HG03060 (cell line): ENCODE measurements at regions not wholly inside any gene's neighbourhood (a gene's known extent, or its start where the extent isn't known, plus 50 kb on each side); places are given as distances from the start of the nearest gene placed in this dataset.

Experiments used
- ATAC-seq: cut with Tn5 transposase; IDR thresholded peaks from one replicate; pipeline ENCODE4 v1.9.1; 2021; ENCODE audit warnings: low read depth, moderate number of reproducible peaks; ENCODE audit not compliant: unreplicated experiment

DNA sequence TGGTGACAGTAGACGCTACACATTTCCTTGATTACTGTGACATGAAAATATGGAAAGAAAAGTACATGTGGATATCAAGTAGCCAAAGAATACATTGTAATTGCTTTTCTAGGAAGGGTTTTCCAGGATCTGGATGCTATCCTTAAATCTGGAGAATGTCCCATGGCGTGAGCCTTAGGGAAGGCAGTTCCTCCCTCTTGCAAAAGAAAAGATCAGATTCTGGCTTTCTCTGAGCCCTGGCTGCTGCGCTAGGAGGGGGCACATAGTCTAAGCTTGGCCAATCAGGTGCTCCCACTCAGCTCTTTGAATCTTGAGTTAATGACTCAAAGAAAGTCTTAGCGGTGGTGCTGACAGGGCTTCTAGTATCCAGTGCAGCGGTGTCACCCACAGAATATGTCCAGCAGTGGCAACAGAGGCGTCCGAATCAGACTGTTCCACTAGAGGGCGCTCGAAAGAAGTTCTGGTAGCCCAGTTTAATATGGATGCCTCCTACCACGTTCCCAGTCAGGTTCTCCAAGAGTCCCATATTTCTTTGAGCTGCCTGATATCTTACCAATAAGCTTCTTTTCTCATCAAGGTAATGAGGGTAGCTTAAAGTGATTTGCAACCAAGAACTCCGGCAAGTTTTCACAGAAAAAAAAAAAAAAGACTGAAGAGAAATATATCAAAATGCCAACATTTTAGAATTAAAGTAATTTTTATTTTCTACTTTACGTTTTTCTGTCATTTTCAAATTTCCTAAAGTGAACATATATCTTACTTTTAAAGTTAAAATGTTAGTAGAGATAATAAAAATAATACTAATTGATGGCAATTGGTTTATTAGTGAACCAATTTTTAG, 213.4 kb upstream of the S100G start:
- no peak for ATAC-seq

DNA sequence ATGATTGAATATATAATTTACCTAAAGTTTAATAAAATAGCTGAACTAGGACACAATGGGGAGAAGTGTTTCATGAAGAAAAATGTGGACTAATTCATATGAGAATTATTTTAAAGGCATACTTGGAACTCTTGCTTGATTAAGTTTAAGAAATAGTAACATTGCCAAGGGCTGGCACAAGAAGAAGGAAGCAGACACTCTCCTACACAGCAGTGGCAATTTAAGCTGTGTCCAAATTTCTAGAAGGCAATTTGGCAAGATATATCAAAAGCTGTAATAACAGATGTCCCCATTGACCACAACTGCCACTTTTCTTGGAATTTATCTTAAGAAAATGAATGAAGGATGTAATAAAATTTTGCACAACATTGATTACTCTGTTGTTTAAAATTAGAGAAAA, 209.5 kb upstream of the S100G start:
- no peak for ATAC-seq

DNA sequence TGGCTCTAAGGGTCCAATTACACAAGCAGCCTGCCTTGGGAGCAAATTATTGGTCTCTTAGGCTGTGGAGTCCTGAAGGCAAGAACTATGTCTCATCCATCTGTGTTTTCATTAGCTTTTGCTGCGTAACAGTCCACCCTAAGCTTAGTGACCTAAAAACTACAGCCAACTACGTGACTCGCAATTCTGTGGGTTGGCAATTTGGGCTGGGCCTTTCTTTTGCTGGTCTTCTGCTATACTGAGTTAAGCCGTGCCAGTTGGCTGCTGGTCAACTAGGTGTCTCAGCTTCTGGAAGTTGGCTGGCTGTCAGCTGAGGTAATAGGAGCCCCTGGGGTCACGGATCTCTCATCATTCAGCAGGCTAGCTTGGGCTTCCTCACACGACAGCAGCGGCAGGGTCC, 205.6 kb upstream of the S100G start:
- no peak for ATAC-seq

DNA sequence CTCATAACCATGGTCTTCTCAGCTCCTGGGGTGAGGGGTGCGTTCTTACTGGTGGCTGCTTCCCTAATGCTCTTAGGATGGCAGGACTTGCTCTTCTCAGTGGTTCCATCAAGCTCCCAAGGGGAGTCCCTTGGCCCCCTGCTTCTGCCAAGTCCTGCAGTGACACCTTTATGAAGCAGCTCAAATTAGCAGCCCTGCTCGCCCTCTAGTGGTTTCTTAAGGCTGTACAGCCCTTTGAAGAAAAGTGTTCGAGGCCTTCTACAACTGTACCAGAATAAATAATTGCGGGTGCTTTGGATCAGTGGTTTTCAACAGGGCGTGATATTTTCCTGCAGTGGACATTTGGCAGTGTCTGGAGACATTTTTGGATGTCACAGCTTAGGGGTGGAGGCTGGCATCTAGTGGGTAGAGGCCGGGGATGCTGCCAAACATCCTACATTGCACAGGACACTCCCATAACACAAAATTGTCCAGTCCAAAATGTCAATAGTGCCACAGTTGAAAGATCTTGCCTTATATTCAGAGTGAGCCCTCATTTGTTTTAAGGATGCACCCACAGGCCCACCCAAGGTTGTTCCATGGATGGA, 204.7 kb upstream of the S100G start:
- ATAC-seq, result no peak

DNA sequence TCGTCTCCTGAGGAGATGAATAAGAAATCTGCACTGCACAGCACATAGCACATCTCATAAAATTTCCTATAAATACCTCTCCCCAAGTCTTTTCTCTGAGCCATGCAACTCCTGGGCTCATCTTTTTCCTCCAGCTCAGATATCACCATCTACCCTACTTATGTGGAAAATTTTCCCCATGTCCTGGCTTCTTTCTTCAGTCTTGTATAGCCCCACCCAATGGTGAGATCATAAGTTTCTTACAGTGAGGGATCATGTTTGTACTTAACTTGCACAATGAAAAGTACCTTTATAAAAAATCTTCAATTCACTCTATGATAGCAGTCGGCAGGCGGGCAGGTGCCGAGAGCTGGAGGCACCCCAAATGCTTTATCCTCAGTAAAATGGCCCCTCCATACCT, 198.6 kb upstream of the S100G start:
- no peak for ATAC-seq

DNA sequence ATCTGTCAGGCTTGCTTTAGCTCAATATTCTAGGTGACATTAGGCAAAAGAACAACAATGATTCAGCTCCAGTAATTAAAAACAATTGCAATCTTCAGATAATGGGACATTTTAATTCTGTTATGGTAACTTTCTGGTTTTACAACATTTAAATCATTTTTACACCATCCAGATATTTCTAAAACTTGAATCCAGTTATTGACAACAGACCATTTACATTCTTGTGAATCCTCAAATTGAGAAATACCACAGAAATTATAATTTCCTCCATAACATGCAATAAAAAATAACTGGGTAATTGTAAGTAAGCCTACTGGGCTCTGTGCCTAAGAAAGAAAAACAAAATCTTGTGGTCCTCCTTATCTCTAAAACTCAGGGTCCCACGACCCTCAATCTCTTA, 195.0 kb upstream of the S100G start:
- no peak for ATAC-seq

DNA sequence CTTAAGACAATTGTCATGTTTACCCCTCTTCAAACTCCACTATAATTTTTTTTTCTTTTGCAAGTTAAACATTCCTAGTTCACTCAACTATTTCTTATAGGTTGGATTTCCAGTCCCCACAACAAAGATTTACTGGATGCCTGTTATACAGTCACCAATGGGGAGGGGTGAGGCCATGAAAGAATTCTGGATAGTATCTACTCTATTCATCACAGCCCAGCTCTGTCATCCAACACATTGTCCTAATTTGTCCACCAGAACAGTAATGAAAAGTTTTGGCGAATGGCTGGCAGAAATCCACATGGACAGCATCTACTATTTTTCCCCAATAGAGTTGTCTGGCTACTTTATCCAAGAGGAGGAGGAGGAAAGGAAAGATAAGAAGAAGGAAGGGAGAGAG, 192.7 kb upstream of the S100G start:
- no peak for ATAC-seq

DNA sequence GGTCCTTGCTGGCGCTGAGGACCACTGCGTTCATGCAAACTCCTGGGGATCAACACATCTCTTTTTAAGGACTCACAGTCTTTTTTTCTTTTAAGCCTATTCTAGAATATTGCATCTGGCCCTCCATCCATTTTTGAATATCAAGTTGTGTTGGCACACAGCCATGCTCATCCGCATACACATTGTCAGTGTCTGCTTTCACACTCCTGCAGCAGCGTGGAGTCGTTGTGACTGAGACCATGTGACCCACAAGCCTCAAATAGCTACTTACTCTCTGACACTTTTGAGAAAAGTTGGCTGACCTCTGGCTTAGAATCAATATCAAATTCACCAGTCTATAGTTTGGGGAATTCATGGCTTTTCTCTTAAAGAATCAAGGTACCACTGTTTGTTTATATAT, 191.8 kb upstream of the S100G start:
- ATAC-seq, result no peak

DNA sequence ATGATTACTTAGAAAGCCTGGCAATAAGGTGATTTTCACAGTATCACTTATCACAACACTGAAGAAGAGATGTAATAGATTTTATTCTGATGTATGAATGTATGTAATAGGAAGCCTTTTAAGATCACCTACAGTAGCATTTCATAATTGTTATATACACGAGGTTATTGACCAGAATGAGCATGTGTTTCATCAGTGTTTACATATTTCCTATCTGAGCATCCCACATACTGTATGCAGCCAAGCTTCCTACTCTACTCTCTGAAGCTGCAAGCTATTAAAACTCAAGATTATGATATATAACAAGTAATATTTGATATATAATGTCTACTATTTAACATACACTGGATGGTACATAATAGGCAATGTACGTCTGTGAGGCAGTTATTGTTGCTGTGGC, 190.9 kb upstream of the S100G start:
- ATAC-seq, result no peak

DNA sequence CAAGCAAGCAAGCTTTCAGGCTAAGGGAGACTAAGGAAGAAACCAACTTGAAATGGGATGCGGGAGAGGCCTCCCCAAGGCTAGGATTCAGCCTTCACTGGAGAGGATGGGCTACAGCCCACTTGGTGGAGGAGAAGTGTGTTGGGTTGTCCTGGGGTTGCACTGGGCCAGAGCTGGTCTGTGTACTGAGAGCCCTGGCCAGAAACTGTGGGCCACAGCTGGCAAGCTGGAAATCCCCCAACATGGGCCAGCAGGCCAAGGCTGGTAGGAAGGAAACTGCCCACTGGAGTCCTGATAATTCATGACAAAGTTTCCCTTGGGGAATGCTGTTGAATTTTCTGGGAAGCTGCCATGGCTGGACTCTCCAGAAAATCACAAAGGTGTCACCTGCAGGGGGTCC, 188.0 kb upstream of the S100G start:
- no peak for ATAC-seq

DNA sequence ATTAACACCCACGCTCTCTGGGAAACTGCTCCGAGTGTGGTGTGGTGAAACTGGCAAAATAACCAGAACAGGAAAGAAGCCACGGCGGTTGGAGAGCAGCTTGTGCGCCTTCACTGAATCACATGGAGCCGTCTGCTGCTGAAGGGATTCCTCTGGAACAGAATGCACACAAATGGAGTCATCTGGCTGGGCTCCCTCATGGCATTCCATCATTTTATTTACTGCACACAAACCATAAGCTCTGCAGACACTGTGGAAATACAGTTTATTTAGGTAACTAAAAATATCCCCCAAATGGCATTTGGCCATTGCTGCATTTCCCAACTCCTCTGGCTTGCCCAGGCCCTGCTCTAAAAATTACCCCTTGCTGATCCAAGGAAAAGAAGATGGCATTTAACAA, 187.0 kb upstream of the S100G start:
- ATAC-seq, result no peak

DNA sequence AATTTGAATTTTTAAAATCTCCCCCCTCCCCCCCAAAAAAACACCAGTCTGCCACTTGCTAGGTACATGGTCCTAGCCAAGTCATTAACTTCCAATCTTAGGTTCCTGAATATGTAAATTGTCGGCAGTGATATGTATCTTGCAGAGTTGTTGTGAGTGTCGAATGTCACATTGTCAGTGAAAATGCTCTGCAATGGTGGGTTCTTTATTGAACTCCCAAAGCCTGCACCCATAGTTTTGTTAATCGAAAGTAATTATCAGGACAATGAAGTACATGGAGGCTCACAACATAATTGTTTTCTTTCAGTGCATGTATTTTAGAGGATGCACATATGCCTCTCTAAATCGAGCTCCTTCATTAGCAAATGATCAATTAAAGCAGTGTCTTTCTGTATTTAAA, 185.6 kb upstream of the S100G start:
- no peak for ATAC-seq

DNA sequence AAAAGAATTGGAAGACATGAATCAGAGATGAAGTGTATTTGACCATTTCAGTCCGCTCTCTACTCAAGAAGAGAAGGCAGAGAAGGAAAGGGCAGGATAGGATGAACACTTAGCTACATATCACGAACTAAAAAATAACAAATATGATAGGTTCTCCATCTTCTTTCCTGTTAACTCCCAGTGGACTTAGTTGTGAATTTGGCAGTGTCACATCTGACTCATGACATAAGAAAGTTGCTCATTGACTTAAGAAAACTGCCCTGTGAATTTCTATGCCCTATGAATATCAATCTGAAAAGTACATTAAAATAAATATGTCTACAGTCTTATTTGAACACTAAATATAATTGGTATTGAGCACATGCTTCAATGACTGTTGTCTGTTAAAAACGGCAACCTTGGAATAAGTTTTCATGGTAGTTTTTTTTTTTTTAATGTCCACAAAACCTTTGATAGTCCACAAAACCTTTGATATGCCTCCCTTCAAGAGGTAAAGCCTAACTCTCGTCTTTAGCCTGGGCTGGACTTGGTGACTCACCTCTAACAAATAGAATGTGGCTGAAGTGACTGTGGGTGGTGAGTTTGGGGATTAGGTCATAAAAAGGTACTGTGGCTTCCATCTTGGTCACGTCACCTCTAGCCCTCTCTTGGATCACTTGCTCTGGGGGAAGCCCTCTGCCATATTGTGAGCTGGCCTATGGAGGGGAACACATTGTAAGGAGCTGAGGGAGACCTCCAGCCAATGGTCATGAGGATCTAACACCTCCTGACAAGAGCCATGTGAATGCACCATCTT, 184.7 kb upstream of the S100G start:
- ATAC-seq, result no peak

DNA sequence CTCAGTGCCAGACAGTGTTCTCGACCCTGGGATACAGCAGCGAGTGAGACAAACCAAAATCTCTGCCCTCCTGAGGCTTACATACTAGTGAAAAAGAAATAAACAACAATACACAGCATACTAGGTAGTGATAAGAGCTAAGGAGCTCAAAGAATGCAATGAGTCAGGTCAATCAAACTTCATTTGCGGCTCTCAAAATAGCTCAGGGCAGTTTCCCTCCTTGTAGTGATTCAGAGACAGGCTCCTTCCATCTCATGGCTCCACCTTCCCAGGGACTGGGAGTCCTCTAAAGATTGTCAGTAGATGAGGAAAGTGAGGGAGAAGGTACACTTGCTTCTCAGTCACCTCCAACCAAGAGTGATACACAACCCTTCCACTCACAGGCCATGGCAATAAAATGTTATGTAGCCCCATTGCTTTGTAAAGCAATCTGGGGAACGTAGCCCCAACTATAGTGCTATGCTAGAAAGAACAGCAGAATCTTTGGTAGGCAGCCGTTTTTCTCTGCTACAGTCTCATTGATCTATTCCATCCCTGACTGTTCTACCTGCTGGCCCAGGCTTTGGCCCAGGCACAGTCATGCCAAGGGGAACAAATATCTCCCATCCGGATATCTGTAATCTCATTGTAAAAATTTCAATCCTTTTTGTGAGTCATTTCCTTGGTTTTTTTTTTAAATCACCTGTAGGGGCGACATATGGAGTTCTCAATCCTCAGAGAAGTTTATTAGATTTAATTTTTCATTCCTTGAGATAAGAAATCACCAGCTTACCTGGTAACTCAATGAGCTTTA, 183.1 kb upstream of the S100G start:
- ATAC-seq, result no peak

DNA sequence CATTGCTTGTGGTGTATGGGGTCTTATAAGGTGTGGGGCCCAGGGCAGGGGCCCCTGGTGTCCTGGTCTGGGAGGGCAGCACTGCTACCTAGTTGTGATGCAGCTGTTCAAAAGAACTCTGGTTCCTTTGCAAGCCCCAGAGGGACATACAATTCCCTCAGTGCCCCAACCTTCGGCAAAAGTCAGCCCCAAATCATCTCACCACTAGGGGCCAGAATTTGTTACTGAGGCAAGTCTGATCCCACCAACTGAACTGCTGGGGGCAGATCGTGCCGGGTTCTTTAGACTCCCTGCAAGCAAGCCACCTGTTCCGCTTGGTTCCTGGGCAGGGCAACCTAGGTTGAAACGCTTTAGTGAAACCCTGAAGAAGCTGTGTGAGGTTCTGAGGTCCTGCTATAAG, 180.1 kb upstream of the S100G start:
- ATAC-seq, result no peak

DNA sequence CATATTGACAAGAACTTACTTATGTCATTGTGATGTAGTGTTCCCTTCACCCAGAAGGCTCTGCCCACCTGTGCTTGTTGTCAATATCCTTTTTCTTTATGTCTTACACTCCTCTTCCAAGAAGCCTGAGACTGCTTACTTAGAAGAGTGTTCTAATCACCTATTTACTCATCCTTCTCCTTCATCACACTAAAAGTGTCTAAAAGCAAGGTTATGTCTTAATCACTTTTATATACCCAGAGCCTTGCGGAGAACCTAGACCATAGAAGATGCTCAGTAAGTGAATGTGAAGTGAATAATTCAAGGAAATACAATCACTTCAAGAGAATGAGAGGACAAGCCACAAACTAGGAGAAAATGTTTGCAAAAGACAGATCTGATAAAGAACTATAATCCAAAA, 177.6 kb upstream of the S100G start:
- no peak for ATAC-seq

DNA sequence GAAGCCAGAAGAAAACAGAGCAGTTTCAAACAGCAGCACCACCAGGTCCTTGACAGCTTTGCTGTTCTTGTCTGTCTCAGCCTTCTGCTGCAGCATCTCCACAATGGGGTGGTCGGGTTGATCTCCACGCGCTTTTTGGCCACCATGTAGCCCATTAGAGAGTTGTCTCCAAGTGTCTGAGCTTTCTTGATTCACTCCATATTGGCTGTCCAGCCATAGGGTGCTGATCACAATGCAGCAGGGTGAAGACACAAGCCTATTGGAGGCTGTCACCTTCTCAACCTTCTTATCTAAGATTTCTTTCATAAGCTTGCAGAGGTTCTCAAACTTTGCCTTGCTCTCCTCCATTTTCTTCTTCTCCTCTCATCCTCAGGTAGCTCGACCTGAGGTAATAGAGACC, 175.4 kb upstream of the S100G start:
- ATAC-seq, result no peak

DNA sequence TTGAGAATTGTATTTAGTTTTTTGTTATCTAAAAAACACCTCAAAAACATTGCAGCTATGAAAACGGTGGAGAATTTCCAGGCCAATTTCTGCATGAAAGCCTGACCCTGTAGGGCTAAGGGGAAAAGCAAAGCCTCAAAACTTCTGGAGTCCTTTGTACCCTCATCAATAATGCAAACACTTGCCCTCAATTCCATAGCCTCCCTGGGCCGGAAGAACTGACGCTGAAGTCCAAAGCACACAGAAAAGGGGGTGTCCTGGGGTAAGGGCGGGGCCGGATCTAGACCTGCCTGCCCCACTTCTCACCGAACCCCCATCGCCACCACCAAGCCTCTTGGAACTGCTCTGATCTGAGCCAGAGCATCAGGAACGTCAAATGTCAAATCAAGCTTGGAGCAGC, 173.9 kb upstream of the S100G start:
- ATAC-seq, result no peak

DNA sequence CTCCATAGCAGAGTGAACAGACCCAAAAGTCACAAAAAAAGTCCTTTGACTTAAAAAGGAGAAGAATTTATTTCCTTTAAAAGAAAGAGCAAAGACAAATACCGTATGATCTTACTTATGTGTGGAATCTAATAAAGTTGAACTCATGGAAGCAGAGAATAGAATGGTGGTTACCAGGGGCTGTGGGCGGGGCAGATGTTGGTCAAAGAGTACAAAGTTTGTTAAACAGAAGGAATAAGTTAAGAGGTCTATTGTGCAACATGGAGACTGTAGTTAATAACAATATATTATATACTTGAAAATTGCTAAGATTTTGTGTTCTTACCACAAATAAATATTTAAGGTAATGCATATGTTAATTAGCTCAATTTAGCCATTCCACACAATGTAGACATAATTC, 173.3 kb upstream of the S100G start:
- no peak for ATAC-seq

DNA sequence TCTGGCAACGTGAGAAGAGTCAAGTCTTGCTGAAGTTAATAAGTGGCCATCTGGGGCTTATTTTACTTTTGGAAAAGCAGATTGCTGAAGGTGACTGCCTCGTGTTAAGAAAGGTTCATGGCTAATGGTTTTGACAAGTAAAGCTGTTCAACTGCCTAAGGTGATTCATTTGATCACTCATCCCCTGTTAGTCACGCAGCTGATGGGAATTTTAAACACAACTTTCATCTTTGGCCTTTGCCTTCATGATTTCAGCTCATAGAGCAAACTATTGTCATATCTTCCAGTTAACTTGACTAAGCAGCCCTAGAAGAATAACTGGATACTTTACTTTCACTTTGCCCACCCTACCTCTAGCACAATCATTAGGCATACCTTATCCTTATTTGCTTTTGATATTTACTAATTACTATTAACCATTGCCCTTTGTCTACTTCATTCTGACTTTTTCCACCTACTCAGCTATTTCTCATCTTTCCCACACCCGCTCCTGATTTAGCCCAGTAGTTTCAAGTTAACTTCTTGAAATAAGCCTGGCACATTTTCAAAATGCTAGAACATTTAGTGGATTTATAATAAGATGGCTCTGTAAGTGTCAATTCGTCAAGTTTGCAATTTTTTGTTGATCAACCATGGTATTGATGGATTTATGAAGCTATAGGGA, 170.6 kb upstream of the S100G start:
- ATAC-seq, result no peak
